OCI-M1 (cell line): ENCODE measurements at regions not wholly inside any gene's neighbourhood (a gene's known extent, or its start where the extent isn't known, plus 50 kb on each side); places are given as distances from the start of the nearest gene placed in this dataset.
"Not testable (repeated sequence)": the region's sequence is repeated elsewhere in the genome, so short reads cannot be mapped to it uniquely, and the experiment has no call there.

Experiments used
- DNase-seq: peaks from one replicate; lab custom pipeline; 2025; lab: John Stamatoyannopoulos, UW

- no peak for DNase-seq
These were observed 403.7 kb downstream of the BTG1 start for GRCh38 chr12:91741932-91742331.

GRCh38 chr12:91733846-91734245 lies 411.8 kb downstream of the BTG1 start:
- DNase-seq: not testable (repeated sequence)

DNA sequence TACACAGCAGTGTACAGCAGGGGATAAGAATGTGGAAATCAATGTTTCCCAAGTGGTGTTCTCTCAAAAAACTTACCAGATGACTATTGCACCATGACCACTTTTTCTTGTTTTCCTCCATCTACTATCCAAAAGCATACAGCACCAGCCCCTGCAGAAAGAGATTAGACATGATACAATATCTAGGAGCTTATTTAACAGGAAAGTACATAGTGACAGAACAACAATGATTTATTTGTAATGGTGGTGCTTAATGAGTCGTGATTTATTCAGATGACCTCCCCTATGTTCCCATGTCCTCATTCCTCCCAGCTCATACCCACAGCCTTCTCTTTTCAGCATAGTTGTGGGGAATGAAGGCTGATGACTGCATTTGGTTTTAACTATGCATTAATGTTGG lies 413.6 kb downstream of the BTG1 start:
- no peak for DNase-seq

DNA sequence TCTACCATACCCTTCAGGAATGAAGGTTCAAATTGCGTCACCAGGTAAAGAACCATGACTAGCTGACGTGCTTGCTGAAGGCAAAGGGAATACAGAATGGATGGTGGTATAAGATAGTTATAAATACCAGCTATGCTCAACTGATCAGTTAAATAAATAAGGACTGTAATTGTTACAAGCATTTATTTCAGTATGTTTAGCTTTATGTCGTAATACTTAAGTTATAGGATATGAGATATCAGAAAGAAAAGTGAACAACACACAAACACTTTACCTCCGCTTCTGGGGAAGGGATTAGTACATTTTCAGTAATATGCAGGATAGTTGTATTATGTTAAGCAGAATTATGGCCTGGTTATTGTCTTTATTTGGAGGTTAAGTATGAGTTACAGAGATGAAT lies 416.1 kb downstream of the BTG1 start:
- no peak for DNase-seq

DNA sequence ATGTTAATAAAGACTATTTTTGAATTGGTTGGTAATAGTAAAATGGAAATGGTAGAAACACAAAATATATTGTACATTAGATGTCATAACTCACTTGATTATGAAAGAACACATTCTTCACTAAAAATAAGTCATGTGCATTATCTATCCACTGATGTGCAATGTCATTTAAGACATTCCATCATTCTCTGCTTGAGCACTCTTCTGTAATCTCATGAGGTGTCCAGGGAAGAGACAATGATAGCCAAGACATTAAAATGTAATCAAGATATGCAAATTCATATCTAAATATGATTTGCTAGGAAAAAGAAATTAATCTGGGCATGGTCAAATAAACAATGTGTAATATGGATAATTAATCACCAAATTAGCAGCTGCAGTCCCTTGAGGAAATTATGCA lies 422.5 kb downstream of the BTG1 start:
- DNase-seq: no peak

GRCh38 chr12:91722072-91722471 lies 423.6 kb downstream of the BTG1 start:
- no peak for DNase-seq

GRCh38 chr12:91721023-91721422 lies 424.6 kb downstream of the BTG1 start:
- DNase-seq: no peak

- no peak for DNase-seq
These were observed 427.3 kb downstream of the BTG1 start for GRCh38 chr12:91718326-91718725.

DNA sequence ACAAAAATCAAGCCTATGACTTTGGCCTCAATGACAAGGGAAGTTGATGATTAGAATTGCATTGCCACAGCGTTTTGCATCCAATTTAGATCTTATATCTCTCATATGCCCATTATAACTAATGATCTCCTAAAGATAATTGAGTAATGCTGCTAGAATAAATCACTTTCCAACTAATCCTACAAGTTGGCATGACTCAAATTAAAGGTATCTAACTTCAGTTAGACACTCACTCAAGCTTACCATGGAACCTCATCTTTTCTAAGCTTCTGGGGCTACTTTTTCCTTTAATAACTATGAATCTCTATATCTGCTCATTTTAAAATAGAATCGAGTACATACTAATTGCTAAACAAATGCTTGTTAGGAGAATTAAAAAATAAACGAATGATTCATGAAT lies 427.8 kb downstream of the BTG1 start:
- no peak for DNase-seq

DNA sequence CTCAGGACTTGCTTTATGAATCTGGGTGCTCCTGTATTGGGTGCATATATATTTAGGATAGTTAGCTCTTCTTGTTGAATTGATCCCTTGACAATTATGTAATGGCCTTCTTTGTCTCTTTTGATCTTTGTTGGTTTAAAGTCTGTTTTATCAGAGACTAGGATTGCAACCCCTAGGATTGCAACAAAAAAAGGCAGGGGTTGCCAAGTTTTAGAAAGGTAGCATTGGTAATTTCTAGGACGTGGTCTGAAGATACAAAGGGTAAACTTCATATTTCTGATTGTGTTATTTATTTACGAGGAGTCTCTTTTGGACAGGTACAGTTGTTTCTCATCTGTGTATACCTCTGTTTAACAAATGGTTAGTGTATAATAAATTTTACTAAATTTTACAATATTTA lies 433.7 kb downstream of the BTG1 start:
- not testable (repeated sequence) for DNase-seq

- DNase-seq: no peak
These were observed 439.2 kb downstream of the BTG1 start for GRCh38 chr12:91706466-91706865.

DNA sequence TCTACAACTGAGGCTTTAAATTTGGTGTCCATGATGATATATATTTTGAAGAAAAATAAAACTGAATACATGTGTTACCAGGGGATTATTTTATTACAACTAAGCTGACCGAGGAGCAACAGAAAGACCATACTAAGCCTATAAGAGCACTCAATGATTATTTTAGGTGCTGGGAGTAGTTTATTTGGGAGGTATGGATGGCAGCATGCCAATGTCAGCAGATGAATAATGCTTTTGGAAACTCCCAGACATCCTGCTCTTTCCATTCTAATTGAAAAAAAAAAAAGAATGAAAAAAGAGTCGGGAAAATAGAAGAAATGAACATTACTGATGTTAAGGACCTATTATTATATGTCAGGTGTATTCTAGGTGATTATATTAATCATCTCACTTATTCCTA lies 441.2 kb downstream of the BTG1 start:
- DNase-seq: no peak

DNA sequence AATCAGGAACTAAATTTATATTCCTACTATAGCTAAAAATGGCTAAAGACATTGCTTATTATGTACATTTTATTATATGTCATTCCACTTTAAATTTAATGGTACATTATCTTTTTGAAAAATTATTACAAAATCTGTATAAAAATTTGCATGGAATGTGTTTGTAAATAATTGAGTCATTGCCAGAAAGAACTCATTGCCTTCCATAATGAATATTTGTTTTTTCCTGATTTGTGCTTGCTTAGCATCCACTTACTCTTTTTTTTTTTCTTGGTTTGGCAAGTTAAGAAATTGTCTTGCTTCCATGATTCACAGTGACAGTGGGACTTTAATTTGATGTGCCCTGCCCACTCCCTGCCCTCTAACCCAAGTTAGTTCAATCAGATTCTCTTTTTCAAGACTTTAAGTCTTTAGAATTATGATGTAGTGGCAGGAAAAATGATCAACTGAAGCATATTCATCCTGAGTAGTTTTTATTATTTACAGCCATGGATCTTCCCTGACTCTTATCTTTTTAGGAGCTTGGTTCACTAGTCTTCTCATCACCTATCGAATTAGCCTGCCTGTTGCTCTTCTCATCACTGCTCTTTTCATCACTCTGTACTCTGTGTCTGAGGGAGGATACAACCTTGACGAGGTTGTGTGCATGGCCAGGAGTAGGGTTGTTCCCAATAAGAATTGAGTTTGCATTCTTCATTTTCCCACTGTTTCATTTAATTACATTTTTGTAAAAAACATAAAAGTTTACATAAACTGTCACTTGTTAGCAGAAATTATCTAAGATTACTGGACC lies 442.0 kb downstream of the BTG1 start:
- DNase-seq: no peak

GRCh38 chr12:91702843-91703425 lies 442.7 kb downstream of the BTG1 start:
- DNase-seq: no peak

DNA sequence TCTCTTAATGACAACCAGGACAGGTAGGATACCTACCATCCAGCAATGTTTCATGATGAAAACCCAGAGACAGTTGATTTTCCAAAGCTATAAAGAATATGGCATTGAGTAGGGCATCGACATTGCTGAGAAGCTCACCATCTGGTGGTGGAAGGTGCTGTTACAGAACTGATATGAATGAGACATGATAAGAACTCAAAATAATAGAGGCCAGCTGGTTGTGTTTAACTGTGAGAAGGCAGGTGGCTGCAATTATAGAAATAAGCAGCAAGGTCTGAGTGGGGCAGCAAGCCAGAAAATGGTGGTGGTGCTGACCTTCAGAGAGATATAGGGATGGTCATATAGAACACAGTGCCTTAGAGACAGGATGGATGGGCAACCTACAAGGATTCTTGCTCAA lies 449.7 kb downstream of the BTG1 start:
- no peak for DNase-seq

DNA sequence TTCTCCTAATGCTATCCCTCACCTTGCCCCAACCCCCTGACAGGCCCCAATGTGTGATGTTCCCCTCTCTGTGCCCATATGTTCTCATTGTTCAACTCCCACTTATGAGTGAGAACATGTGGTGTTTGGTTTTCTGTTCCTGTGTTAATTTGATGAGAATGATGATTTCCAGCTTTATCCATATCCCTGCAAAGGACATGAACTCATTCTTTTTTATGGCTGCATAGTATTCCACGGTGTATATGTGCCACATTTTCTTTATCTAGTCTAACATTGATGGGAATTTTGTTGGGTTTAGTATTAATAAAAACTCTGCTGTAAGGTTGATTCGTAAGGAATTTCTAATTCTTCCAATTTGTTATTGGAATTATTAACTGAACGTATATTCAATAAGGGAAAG lies 450.2 kb downstream of the BTG1 start:
- not testable (repeated sequence) for DNase-seq

DNA sequence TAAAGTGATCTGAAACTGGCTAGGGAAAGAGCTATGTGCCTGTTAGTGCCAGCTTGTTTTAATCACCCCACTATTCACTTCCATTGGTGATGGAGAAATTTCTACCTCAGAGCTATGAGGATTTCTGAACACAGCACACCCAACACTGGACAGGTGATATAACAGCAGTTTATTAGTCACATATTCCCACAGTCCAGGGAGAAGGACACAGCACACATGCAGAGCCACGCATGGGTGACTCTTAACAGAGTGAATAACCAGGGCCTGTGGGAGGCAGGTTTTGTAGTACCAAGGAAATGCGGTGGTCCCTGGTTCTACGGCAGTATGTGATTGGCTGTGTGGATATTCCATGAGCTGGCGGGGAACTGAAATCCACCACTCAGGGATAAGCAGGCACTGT lies 455.1 kb downstream of the BTG1 start:
- no peak for DNase-seq

DNA sequence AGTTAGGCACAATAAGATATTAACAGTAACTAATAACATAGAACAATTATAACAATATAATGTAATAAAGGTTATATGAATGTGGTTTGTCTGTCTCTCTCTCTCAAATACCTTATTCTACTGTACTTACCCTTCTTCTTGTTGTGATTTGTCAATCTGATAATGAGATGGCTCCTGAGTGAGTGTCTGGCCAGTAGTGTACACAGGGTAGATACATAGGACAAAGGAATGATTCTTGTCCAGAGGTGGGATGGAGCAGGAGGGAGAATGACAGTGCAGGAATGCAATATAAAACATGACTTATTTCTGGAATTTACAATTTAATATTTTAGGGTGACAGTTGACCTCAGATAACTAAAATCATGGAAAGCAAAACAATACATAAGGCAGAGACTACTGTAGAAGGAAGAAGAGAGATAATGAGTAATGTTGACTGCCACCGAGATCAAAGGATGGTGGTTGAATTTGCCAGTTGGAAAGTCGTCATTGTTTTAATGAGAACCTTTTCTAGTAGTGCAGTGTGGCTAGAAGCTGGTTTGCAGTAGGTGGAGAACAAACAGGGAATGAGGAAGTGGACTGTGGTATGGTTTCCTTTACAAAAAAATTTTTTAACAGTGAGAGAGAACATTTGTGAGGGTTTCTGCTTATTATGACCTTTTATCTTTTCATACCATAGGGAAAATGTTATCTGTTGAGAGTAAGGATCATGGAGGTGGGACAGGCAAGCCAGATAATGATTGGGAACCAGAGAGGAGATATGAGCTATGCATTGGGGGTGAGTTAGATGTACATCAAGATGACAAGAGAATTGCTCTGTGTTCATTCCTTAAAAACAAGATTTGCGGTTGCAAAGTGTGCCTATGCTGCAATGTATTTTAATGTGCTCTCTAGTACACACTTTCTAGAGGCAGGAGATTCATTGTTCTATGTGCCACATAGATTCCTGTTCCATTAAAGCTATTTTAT lies 458.3 kb downstream of the BTG1 start:
- DNase-seq: peak; percentile 60

DNA sequence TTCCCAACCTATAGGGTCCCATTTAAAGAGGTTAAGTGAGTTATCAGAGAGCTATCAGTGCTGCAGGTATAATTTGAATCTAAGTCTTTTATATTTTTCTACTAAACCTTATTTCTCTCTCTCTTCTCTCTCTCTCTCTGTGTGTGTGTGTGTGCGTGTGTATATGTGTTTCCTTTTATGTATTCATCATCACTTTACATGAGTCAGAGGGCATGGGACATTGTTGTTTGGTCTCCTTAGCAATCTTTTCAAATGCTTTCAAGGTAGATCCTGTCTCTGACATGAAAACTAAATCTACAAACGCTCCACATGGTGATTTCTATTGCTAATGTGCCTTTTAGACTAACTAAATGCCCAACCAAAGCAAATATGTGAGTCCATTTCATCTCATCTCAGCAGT lies 459.7 kb downstream of the BTG1 start:
- no peak for DNase-seq

GRCh38 chr12:91681751-91682150 lies 463.9 kb downstream of the BTG1 start:
- no peak for DNase-seq

- no peak for DNase-seq
These were observed 464.8 kb downstream of the BTG1 start for GRCh38 chr12:91680864-91681263.

DNA sequence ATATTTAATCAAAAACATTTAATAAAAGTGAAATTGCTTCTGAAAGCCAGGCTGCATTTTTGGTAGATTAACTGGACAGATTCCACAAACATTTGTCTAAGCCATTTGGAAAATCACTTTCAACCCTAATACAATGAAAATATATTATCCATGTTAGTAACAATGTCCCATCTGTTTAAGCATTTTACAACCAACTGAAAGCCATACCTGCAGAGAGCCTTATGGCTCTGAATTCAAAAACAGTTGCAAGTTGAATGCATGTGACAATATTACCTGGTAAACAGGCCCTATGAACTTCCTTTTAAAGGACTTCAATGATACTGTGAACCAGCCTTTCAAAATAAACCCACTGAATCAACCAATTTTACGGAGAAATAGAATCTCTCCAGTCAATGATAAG lies 468.1 kb downstream of the BTG1 start:
- DNase-seq: no peak

GRCh38 chr12:91675401-91675800 lies 470.2 kb downstream of the BTG1 start:
- DNase-seq: no peak
